Loucy (cell line): ENCODE measurements at regions not wholly inside any gene's neighbourhood (a gene's known extent, or its start where the extent isn't known, plus 50 kb on each side); places are given as distances from the start of the nearest gene placed in this dataset.

Experiments used
- CTCF ChIP-seq: fragments of 200-600 bp; sonication (generic); conservative IDR thresholded peaks from 2 replicates; pipeline ENCODE4 v1.5.1; 2014; ENCODE audit warnings: mild to moderate bottlenecking, antibody characterized with exemption, low read length
- EZH2phosphoT487 ChIP-seq: fragments of 200-600 bp; IDR thresholded peaks from 2 replicates; pipeline ENCODE4 v1.6.1; 2018; ENCODE audit warnings: antibody characterized with exemption, mild to moderate bottlenecking, moderate library complexity, borderline replicate concordance

- TF ChIP-seq CTCF (no peak), EZH2phosphoT487 (no peak)
Observed at GRCh38 chr20:12829170-12829569, 179.6 kb upstream of the SPTLC3 start.
